ENCODE measurements at regions not wholly inside any gene's neighbourhood (a gene's known extent, or its start where the extent isn't known, plus 50 kb on each side); places are given as distances from the start of the nearest gene placed in this dataset.
"Not testable (repeated sequence)": the region's sequence is repeated elsewhere in the genome, so short reads cannot be mapped to it uniquely, and the experiment has no call there.

DNA sequence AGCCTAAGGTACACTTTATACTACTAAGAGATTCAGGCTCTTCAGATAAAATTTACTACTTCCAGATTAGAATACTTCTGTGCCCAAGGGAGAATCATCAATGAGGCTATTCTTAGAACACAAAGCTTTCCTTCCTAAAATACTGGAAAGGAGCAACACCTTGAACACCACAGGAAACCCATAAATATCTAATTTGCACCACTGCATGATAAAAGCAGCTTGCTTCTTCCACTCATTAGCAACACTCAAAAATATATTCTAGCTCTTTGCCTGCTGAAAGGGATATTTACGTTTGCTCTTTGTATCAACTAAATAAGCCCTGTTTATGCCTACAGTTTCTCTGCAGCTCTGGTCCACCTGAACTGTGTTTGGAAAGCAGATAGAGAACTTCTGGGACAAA, 284.3 kb downstream of the RWDD3 start:
- no peak overlapping the region for H3K4me3 ChIP-seq (ENCODE audit: low read depth, low read length)
- TF ChIP-seq, protein P1, sequence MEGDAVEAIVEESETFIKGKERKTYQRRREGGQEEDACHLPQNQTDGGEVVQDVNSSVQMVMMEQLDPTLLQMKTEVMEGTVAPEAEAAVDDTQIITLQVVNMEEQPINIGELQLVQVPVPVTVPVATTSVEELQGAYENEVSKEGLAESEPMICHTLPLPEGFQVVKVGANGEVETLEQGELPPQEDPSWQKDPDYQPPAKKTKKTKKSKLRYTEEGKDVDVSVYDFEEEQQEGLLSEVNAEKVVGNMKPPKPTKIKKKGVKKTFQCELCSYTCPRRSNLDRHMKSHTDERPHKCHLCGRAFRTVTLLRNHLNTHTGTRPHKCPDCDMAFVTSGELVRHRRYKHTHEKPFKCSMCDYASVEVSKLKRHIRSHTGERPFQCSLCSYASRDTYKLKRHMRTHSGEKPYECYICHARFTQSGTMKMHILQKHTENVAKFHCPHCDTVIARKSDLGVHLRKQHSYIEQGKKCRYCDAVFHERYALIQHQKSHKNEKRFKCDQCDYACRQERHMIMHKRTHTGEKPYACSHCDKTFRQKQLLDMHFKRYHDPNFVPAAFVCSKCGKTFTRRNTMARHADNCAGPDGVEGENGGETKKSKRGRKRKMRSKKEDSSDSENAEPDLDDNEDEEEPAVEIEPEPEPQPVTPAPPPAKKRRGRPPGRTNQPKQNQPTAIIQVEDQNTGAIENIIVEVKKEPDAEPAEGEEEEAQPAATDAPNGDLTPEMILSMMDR (IDR thresholded peaks at IDR 0.05; ENCODE audit: insufficient read depth, low read depth, low read length): no peak
- DNase-seq (ENCODE audit: low read depth): no peak

DNA sequence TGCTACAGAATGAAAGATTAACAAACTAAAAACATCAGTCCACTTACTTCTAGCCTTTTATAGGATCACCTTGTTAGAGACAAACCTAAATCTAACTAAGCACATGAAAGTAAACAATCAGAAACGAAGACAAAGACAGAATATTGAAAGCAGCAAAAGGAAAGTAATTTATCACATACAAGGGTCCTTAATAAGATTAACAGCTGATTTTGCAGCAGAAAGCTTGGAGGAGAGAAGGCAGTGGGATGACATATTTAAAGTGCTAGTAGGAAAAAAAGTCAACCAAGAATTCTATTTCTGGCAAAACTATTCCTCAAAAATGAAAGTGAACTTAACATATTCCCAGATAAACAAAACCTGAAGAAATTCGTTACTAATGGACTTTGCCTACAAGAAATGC, 286.4 kb downstream of the RWDD3 start:
- TF ChIP-seq, protein P1 (IDR thresholded peaks at IDR 0.05; ENCODE audit: insufficient read depth, low read depth, low read length): no peak
- no peak overlapping the region for H3K4me3 ChIP-seq (ENCODE audit: low read depth, low read length)
- no peak for DNase-seq (ENCODE audit: low read depth)

DNA sequence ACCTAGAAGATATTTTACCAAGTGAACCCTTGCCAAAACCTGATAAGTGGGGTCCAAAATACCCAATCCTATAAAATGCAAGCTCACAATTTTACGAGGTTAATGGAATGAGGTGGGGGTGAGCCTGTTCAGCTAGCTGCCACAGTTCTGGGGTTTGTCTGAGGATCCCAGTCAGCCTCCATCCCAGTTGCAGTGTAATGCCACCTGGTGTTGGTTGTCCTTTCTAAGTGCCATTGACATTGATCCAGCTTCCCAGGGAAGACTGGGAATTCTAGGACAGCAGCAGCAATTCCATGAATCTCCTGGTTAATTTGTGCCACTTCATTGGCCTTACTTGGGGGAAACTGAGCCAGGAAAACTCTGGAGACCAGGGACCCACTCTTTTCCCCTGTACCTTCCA, 298.3 kb downstream of the RWDD3 start:
- DNase-seq (ENCODE audit: low read depth): no peak
- TF ChIP-seq, protein P1 (IDR thresholded peaks at IDR 0.05; ENCODE audit: insufficient read depth, low read depth, low read length): no peak
- H3K4me3 ChIP-seq (ENCODE audit: low read depth, low read length): no peak overlapping the region

DNA sequence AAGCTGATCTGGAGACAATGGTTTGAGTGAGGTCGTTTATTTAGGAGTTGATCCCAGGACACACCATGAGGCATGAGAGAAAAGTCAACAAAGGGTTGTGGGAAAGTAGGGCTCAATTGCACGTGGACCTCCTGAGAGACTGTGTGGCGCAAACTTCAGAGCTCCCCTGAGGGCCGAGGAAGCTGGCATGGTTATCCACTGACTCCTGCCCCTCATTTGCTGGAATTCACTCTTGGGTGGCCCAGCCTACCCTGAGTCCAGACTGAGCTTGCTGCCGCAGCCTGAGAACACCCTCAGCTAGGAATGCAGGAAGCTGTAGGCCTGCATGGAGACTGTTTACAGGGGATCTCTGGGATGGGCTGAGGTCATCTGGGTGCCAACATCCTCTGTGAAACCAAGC, 301.0 kb downstream of the RWDD3 start:
- no peak for DNase-seq (ENCODE audit: low read depth)
- no peak overlapping the region for H3K4me3 ChIP-seq (ENCODE audit: low read depth, low read length)
- TF ChIP-seq, protein P1 (IDR thresholded peaks at IDR 0.05; ENCODE audit: insufficient read depth, low read depth, low read length): no peak

DNA sequence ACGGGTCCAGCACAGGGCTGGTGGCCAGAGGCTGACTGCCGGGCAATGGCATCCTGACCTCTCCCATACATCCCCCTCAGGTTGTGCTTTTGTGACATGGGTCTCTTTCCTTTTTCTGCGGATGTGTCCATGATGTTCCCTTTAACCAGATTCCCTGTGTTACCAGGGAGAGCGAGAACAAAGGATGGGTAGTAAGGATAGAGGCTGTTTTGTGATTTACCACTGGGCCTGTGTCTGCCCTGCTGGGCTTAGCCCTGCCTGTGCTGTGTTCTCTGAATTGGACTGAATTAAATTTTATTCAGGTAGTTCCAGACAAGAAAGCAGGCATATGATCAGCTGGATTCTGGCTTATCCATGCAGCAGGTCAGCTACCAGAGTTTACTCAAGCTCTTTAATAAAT, 301.6 kb downstream of the RWDD3 start:
- no peak overlapping the region for H3K4me3 ChIP-seq (ENCODE audit: low read depth, low read length)
- TF ChIP-seq, protein P1 (IDR thresholded peaks at IDR 0.05; ENCODE audit: insufficient read depth, low read depth, low read length): no peak
- DNase-seq (ENCODE audit: low read depth): no peak

DNA sequence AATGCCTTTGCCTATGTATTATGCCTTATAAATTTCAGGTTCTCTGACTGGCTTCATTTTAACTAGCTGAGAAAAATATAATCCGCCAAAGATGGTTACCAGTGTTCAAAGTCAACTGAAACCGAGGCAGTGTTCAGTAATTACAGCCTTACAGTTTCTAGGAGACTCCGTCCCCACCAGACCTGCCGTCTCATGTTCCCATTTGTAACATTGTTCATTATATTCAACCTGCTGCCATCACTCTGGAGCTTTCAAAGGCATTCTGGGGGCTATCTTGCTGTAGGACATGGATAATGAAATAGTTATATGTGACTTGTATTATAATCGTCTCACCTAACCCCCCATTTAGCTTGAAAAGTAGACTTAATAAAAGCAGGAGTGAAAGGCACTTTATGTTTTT, 302.5 kb downstream of the RWDD3 start:
- no peak for DNase-seq (ENCODE audit: low read depth)

DNA sequence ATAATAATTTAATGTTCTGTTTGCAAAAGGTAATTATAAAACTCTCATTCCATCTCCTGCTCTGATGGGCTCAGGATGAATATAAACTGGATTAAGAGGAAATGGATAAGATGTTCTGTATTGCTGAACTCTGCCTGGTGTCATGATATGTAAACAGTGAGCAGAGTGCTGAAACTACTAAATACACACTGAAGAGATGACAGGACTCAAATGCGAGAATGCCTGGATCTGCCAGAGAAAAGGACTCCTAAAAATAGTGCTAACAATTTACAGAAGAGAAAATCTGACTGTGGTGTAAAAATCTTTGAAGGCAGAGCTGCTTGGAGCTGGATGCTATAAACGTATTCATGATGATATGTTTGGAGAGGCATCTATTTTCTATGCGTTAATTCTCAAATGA, 303.2 kb downstream of the RWDD3 start:
- H3K4me3 ChIP-seq (ENCODE audit: low read depth, low read length): no peak overlapping the region
- no peak for DNase-seq (ENCODE audit: low read depth)
- TF ChIP-seq, protein P1 (IDR thresholded peaks at IDR 0.05; ENCODE audit: insufficient read depth, low read depth, low read length): no peak

More for the DNA sequence above, 302.5 kb downstream of the RWDD3 start:
- no peak overlapping the region for H3K4me3 ChIP-seq (ENCODE audit: low read depth, low read length)
- TF ChIP-seq, protein P1 (IDR thresholded peaks at IDR 0.05; ENCODE audit: insufficient read depth, low read depth, low read length): no peak

DNA sequence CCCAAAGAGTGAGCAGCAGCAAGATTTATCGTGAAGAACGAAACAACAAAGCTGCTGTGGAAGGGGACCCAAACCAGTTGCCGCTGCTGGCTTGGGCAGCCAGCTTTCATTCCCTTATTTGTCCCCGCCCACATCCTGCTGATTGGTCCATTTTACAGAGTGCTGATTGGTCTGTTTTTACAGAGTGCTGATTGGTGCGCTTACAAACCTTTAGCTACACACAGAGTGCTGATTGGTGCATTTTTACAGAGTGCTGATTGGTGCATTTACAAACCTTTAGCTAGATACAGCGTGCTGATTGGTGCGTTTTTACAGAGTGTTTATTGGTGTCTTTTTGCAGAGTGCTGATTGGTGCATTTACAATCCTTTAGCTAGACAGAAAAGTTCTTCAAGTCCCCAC, 304.2 kb downstream of the RWDD3 start:
- DNase-seq (ENCODE audit: low read depth); H3K4me3 ChIP-seq (ENCODE audit: low read depth, low read length): not testable (repeated sequence)
